ENCODE measurements at regions not wholly inside any gene's neighbourhood (a gene's known extent, or its start where the extent isn't known, plus 50 kb on each side); places are given as distances from the start of the nearest gene placed in this dataset.
"Not testable (repeated sequence)": the region's sequence is repeated elsewhere in the genome, so short reads cannot be mapped to it uniquely, and the experiment has no call there.

- Histone ChIP-seq H3K9me3 (no peaks in the 10 kb centered on the region), H3K4me3 (no peak overlapping the region), H3K27ac (no peak overlapping the region), H3K27me3 (no peaks in the 10 kb centered on the region), H3K36me3 (no peaks in the 10 kb centered on the region), H3K4me1 (no peaks in the 10 kb centered on the region)
- intact Hi-C loops (cut with DNase I), result no loop called here
- TF ChIP-seq CTCF (IDR thresholded peaks at IDR 0.05), result no peak
- no peak for DNase-seq (ENCODE audit: low spot score in 2 of 2)
These were observed 62.9 kb upstream of the SERBP1 start for GRCh38 chr1:67493148-67493547.

GRCh38 chr1:67495327-67495726 lies 65.1 kb upstream of the SERBP1 start:
- intact Hi-C loops (cut with DNase I), result no loop called here
- Histone ChIP-seq H3K27me3 (no peaks in the 10 kb centered on the region), H3K27ac (no peak overlapping the region), H3K36me3 (no peaks in the 10 kb centered on the region), H3K4me3 (no peak overlapping the region), H3K4me1 (no peaks in the 10 kb centered on the region), H3K9me3 (no peaks in the 10 kb centered on the region)
- TF ChIP-seq CTCF (IDR thresholded peaks at IDR 0.05), result no peak
- no peak for DNase-seq (ENCODE audit: low spot score in 2 of 2)

- Histone ChIP-seq H3K4me3 (no peak overlapping the region), H3K9me3 (no peaks in the 10 kb centered on the region), H3K27me3 (no peaks in the 10 kb centered on the region), H3K36me3 (no peaks in the 10 kb centered on the region), H3K4me1 (no peaks in the 10 kb centered on the region), H3K27ac (no peak overlapping the region)
- no peak for DNase-seq (ENCODE audit: low spot score in 2 of 2)
- no peak for TF ChIP-seq CTCF (IDR thresholded peaks at IDR 0.05)
- intact Hi-C loops (cut with DNase I), result no loop called here
These were observed 66.1 kb upstream of the SERBP1 start for GRCh38 chr1:67496329-67496728.

GRCh38 chr1:67500413-67500959 lies 70.3 kb upstream of the SERBP1 start:
- Histone ChIP-seq H3K4me1 (no peaks in the 10 kb centered on the region), H3K9me3 (no peaks in the 10 kb centered on the region), H3K4me3 (no peak overlapping the region), H3K36me3 (no peaks in the 10 kb centered on the region), H3K27ac (no peak overlapping the region), H3K27me3 (no peaks in the 10 kb centered on the region)
- peak; percentile 31 to 91 for DNase-seq (ENCODE audit: low spot score in 2 of 2)
- TF ChIP-seq CTCF (IDR thresholded peaks at IDR 0.05), result peak; percentile 93 to 98 (median 96)
- intact Hi-C loops (cut with DNase I), result loop anchor here (1.0 to 2.0 kb wide), 3 partner anchors 72 to 286 kb away; no protein-coding TSS in a partner anchor

GRCh38 chr1:67503974-67504373 lies 73.8 kb upstream of the SERBP1 start:
- intact Hi-C loops (cut with DNase I), result no loop called here
- no peaks in the 10 kb centered on the region for H3K4me1 ChIP-seq
- no peaks in the 10 kb centered on the region for H3K27me3 ChIP-seq
- no peak for TF ChIP-seq CTCF (IDR thresholded peaks at IDR 0.05)
- no peak for DNase-seq (ENCODE audit: low spot score in 2 of 2)
- no peaks in the 10 kb centered on the region for H3K9me3 ChIP-seq
- H3K27ac ChIP-seq, result no peak overlapping the region
- no peak overlapping the region for H3K4me3 ChIP-seq
- H3K36me3 ChIP-seq, result no peaks in the 10 kb centered on the region

GRCh38 chr1:67513392-67514294 lies 83.4 kb upstream of the SERBP1 start:
- intact Hi-C loops (cut with DNase I); H3K36me3 ChIP-seq; DNase-seq (ENCODE audit: low spot score in 2 of 2); H3K4me3 ChIP-seq; H3K4me1 ChIP-seq; H3K27me3 ChIP-seq; H3K9me3 ChIP-seq; H3K27ac ChIP-seq: not testable (repeated sequence)
